T-helper 1 cell (primary cell): ENCODE measurements at regions not wholly inside any gene's neighbourhood (a gene's known extent, or its start where the extent isn't known, plus 50 kb on each side); places are given as distances from the start of the nearest gene placed in this dataset.

Experiments
- DNase-seq, 5 donors: peaks; one replicate each; pipeline ENCODE4 v3.0.0-alpha.2; 2012 to 2020

GRCh38 chr14:101233391-101233790, 327.9 kb upstream of the DIO3 start:
- no peak for DNase-seq

- no peak for DNase-seq
These were observed 327.5 kb upstream of the DIO3 start for GRCh38 chr14:101233808-101234207.

GRCh38 chr14:101234244-101234937, 326.9 kb upstream of the DIO3 start:
- no peak for DNase-seq

DNA sequence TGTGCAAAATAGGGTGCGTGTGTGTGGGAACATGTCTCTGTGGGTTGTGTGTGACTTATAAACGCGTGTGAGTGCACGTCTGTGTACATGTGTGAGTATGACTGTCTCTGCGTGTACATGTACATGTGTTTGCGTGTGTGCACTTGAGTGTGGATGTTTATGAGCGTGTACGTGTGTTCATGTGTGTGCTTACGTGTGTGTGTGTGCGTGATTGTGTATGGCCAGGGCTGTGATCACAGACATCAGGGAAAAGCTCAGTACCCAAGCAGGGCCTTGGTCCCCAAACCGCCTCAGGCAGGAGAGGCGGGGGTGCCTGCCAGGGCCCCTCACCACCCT, 326.3 kb upstream of the DIO3 start:
- no peak for DNase-seq

- DNase-seq = no peak
These were observed 325.8 kb upstream of the DIO3 start for GRCh38 chr14:101235335-101236103.

DNA sequence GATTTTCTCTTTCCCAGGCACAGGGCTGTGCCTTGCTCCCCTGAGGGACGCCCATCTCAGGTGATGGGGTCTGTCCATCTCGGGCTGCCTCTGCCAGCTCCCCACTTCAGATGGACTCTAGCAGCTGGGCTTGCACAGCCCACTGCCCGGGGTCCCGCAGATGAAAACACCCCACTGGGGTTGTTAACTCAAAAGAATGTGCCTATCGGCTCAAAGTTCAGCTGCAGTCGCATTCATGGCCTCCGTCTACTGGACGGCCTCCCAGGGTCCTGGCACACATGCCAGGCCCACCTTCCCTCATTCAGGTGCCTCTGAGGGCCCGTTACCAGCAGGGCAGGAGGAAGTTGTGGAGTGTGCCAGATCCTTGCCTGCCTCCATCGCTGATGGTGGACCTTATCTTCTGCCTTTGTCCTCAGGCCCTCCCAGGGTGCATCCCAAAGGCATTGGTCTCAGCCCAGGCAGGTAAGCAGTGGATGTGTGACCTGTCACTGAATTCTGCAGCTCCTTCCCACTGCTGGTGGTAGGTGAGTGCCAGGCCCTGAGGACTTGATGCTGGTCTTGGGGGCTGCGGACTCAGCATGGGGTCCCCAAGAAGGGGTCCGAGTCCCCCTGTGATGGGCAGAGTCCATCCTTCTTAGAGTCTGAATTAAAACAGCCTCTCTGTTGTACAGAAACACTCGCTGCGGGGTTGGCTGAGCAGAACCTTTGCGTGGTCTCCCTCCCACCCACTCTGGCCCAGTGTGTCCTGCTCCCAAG, 324.6 kb upstream of the DIO3 start:
- DNase-seq = no peak

DNA sequence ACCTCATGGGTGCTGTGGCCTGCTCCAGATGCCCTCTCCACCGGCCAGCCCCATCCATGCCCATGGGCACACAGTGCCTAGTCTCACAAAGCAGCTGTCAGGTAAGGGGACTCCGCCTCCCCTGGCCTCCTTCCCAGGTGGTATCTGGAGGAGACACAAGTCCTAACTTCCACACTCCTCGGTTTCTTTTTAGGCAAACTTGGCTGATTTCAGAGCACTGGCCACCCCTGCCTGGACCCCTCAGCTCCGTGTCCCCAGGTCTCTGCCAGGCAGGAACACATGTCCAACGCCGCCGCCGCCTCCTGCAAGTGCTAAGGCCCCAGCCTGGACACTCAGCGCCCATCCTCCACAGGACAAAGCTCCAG, 324.1 kb upstream of the DIO3 start:
- DNase-seq = no peak

GRCh38 chr14:101239065-101239464, 322.2 kb upstream of the DIO3 start:
- no peak for DNase-seq

- no peak for DNase-seq
These were observed 320.1 kb upstream of the DIO3 start for GRCh38 chr14:101241147-101241546.

- DNase-seq = no peak
These were observed 319.5 kb upstream of the DIO3 start for GRCh38 chr14:101241807-101242278.

GRCh38 chr14:101242442-101243385, 318.6 kb upstream of the DIO3 start:
- no peak for DNase-seq

- no peak for DNase-seq
These were observed 317.5 kb upstream of the DIO3 start for GRCh38 chr14:101243587-101244338.

DNA sequence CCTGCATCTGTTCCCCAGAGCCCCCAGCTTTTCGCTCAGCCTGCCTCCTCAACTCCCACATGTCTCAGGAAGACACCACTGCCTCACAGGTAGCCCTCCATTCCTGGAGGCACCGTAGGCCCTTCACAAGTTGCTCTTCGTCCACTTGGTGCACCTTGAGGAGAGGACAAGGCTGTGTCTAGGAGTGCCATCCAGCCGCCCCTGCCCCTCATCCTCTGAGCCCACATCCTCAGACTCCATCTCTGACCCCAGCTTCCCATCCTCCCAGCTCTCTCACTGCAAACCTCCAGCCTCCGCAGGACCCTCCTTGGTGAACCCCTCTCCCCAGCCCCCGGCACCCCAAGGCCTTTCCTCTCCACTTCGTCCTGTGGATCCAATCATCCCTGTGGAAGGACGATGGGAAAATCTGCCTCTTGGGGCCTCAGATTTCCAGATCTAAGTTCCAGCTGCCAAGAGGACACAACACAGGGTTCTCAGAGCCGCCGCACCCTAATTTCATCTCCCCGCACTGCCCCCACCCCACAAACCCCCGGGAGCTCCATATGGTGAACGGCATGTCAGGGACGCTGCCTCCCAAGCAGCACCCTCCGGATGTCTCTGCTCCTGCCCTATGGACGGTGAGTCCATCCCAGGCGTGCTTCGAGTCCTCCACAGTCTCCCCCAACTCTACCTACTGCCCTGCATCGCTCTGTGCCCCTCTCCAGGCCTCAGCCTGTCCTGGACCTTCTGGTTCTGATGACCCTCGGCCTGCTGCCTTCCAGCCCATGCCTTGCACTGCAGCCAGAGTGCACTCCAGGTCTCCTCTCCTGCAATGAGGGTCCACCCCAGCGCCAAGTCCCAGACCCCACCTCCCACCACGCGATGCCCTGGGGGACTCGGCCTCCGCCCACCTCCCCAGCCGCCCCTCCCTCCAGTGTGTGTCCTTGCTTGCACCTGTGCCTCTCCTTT, 314.1 kb upstream of the DIO3 start:
- no peak for DNase-seq

DNA sequence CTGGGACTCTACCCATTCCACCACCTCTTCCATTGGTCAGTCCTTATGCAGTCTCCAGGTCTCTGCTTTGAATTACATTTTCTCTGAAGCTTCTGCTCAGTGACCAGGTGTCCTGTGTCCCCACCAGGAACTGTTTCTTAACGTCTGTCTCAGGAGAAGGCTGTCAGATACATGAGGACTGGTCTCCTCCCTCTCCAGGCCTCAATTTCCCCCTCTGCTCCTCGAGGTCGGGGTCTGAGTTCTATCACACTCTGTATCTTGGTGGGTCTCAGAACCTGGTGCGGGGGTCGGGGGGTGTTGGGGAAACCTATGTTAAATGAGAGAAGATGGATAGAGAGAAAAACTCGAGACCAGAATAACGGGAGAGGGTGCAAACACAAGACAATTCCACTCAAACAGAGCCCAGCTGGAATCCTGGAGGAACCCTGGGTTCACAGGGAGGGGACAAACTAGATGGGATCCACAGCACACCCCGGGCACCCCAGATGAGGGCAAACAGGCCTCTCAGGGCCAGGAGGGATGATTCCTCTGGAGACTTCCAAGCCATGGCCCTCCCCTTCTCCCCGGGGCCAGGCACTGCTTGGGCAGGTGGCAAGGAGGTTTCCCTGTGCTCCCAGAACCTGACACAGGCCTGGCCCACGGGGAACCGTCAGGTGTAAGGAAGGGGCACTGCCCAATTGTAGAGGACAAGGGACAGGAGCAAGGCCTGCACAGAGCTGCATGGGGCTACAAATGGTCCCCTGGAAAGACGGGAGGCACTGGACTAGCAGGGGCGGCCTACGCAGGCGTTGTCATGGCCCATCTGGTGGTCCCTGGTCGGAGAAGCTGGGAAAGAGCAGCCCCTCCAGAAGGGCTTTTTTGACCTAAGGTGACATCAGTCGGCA, 313.2 kb upstream of the DIO3 start:
- DNase-seq = no peak

DNA sequence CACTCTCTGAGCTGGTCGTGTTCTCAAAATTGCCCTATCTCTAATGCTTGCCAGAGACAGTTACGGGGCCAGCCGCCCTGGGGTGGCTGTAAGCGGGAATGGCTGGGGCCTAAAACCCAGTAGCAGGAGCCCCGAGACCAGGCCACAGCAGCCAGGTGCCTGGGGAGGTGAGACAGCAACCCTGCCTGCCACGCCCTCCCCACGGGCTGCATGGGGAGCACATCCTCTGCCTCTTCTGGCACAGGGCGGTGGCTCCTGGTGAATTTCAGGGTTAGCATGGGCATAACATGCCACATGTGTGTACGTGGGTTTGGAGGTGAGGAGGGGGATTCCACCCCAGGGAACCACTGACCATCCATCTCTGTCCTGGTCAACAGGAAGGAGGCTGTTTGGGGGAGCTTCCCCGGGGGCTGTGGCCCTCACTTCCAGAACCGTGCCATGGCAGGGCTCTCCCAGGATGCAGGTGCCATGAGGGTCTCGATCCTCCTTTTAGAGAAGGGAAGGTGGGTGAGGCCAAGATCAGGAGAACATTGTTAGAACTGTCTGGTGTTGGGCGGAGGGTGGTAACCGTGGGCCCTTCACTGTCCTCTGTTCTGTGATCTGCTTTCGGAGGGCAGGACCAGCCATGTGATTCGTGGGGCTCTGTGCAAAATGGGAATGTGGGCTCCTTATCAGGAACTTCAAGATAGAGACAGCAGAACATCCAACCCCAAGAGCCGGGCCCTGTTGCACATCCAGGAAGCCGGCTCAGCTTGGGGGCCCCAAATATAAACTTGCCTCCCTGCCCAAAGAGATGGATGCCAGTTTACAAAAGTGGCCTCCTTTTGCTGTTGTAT, 312.2 kb upstream of the DIO3 start:
- DNase-seq = no peak

DNA sequence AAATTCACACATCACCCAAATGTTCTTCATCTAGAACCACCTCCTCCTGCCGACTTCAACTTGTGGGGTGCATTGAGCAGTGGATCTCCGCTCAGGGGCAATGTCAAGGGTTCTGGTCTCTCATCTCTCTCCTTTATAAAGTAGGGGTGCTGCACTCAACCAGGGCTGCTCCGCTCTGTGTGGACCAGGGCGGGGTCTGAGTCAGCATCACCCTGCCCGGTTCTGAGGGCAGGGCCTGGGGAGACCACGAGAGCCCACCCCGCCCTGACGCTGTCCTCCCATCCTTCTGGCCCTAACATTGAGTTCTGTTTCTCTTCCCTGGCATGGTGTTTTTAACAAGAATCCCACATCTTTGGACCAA, 311.6 kb upstream of the DIO3 start:
- DNase-seq = no peak

DNA sequence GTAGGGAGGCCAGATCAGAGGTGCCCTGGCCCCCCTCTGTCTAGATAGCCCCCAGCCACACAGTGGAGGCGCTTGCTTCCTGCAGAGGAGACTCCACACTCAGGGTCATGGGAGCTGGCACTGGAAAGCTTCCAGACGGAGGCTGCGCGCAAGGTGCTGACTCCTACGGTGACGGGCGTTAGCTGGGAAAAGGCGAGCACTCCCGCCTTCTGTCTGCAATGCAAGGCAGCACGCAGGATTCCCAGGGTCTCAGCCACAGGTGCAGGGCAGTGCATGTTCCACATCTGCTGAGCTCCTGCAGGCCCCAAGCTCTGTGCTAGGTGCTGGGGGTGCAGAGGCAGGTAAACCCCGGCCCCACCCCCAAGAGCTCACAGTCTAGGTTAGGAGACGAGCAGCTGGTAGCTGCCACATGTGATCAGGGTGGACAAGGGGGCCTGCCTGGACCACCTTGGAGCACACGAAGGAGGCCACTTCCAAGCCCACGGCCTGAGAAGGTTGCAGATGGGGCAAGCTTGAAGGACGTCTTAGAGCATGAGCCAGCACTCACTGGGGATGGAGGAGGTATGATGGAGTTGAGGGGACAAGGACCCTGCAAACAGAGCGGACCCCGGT, 310.9 kb upstream of the DIO3 start:
- DNase-seq = no peak
